Upper lobe of left lung (tissue), 6 donors: ENCODE measurements at regions not wholly inside any gene's neighbourhood (a gene's known extent, or its start where the extent isn't known, plus 50 kb on each side); places are given as distances from the start of the nearest gene placed in this dataset.
A peak's percentile ranks its signal among the peaks of the same experiment; 100 is the strongest.

Source experiments
- ATAC-seq, 2 donors: fragments of 200-7000 bp; cut with Tn5 transposase; one replicate each; pipeline ENCODE4 v1.9.1; 2022; ENCODE audit warnings: mild to moderate bottlenecking in 2 of 2, moderate library complexity in 2 of 2; ENCODE audit not compliant: low FRiP score in 2 of 2
- DNase-seq, 2 donors: peaks; one replicate each; pipeline ENCODE4 v3.0.0-alpha.2; 2019 to 2020
- H3K27ac ChIP-seq, 4 donors: fragments of 200-600 bp; sonication (generic); one replicate each; pipeline ENCODE4 v1.5.1; 2016 to 2019
- H3K27me3 ChIP-seq, 4 donors: fragments of 200-600 bp; sonication (generic); one replicate each; pipeline ENCODE4 v1.5.1; 2017 to 2019
- H3K36me3 ChIP-seq, 4 donors: fragments of 200-600 bp; sonication (generic); one replicate each; pipeline ENCODE4 v1.5.1; 2016 to 2019
- H3K4me1 ChIP-seq, 4 donors: fragments of 200-600 bp; sonication (generic); one replicate each; pipeline ENCODE4 v1.5.1; 2018 to 2019
- H3K4me3 ChIP-seq, 4 donors: fragments of 200-600 bp; sonication (generic); one replicate each; pipeline ENCODE4 v1.5.1; 2017 to 2019; ENCODE audit warnings: mild to moderate bottlenecking in 2 of 4, moderate library complexity in 1 of 4
- H3K9me3 ChIP-seq, 4 donors: fragments of 200-600 bp; sonication (generic); one replicate each; pipeline ENCODE4 v1.5.1; 2018 to 2019
- EP300 ChIP-seq, 4 donors: sonication (generic); formaldehyde crosslinking; IDR thresholded peaks; one replicate each; pipeline ENCODE4 v1.5.1; 2017; ENCODE audit warnings: antibody characterized with exemption in 4 of 4, control low read depth in 2 of 4
- POLR2A ChIP-seq, 4 donors: fragments of 450-650 bp; IDR thresholded peaks; one replicate each; pipeline ENCODE4 v1.5.1; 2016 to 2017; ENCODE audit warnings: antibody characterized with exemption in 4 of 4, mild to moderate bottlenecking in 2 of 4
- POLR2AphosphoS5 ChIP-seq, 2 donors: sonication (generic); formaldehyde crosslinking; IDR thresholded peaks; one replicate each; pipeline ENCODE4 v1.5.1; 2017; ENCODE audit warnings: antibody characterized with exemption in 2 of 2
- WGBS, 2 donors: methylation state at CpG; one replicate each; pipeline ENCODE4 v1.1.5; 2017 to 2018; 5-methylcytosine and 5-hydroxymethylcytosine counted together
- TF ChIP-seq, protein P1 (sequence below), 6 experiments: fragments of 450-650 bp in 4 of 6; fragments of 200-600 bp in 2 of 6; sonication (generic) in 2 of 6; IDR thresholded peaks; one replicate each; pipeline ENCODE4 v1.5.1; 2016 to 2019; ENCODE audit warnings: antibody characterized with exemption in 6 of 6
- donor health status: DM: no; HTN: no; CAD: no; lungs with moderate emphysema.
- donor health status: DM: no; HTN: yes; CAD: no; lungs with severe emphysema.

- Histone ChIP-seq H3K9me3 (peaks cover 4 to 16% (median 7%) of the 10 kb centered on the region in 4 donors), H3K27me3 (no peaks in the 10 kb centered on the region), H3K27ac (no peak overlapping the region), H3K36me3 (no peaks in the 10 kb centered on the region), H3K4me1 (no peaks in the 10 kb centered on the region), H3K4me3 (no peak overlapping the region)
- ATAC-seq (no peak), DNase-seq (no peak)
- WGBS, 2 donors, result 82 to 89% methylated on average over 8 of the region's 8 CpGs
- TF ChIP-seq POLR2A (IDR thresholded peaks at IDR 0.05) (no peak), EP300 (IDR thresholded peaks at IDR 0.05) (no peak), POLR2AphosphoS5 (IDR thresholded peaks at IDR 0.05) (no peak)
- TF ChIP-seq, protein P1, sequence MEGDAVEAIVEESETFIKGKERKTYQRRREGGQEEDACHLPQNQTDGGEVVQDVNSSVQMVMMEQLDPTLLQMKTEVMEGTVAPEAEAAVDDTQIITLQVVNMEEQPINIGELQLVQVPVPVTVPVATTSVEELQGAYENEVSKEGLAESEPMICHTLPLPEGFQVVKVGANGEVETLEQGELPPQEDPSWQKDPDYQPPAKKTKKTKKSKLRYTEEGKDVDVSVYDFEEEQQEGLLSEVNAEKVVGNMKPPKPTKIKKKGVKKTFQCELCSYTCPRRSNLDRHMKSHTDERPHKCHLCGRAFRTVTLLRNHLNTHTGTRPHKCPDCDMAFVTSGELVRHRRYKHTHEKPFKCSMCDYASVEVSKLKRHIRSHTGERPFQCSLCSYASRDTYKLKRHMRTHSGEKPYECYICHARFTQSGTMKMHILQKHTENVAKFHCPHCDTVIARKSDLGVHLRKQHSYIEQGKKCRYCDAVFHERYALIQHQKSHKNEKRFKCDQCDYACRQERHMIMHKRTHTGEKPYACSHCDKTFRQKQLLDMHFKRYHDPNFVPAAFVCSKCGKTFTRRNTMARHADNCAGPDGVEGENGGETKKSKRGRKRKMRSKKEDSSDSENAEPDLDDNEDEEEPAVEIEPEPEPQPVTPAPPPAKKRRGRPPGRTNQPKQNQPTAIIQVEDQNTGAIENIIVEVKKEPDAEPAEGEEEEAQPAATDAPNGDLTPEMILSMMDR (IDR thresholded peaks at IDR 0.05), result no peak
These were observed 297.2 kb downstream of the AJAP1 start for GRCh38 chr1:4951601-4952000.

GRCh38 chr1:4946343-4946742 is 291.9 kb downstream of the AJAP1 start:
- Histone ChIP-seq H3K27ac (no peak overlapping the region), H3K4me3 (no peak overlapping the region), H3K27me3 (no peaks in the 10 kb centered on the region), H3K9me3 (no peaks in the 10 kb centered on the region), H3K4me1 (no peaks in the 10 kb centered on the region), H3K36me3 (no peaks in the 10 kb centered on the region)
- ATAC-seq (no peak), DNase-seq (no peak)
- 81 to 86% methylated on average over 5 of the region's 5 CpGs for WGBS, 2 donors
- TF ChIP-seq EP300 (IDR thresholded peaks at IDR 0.05), result no peak

- no peaks in the 10 kb centered on the region for H3K4me1 ChIP-seq
- H3K27ac ChIP-seq, result no peak overlapping the region
- WGBS, 2 donors, result 68 to 82% methylated on average over 6 to 9 of the region's 9 CpGs
- no peaks in the 10 kb centered on the region for H3K36me3 ChIP-seq
- H3K4me3 ChIP-seq, result no peak overlapping the region
- no peaks in the 10 kb centered on the region for H3K27me3 ChIP-seq
- no peak for TF ChIP-seq EP300 (IDR thresholded peaks at IDR 0.05)
- no peak for TF ChIP-seq POLR2A (IDR thresholded peaks at IDR 0.05)
- TF ChIP-seq, protein P1 (IDR thresholded peaks at IDR 0.05), result no peak
- TF ChIP-seq POLR2AphosphoS5 (IDR thresholded peaks at IDR 0.05), result no peak
- ATAC-seq (no peak), DNase-seq (no peak)
- no peaks in the 10 kb centered on the region for H3K9me3 ChIP-seq
These were observed 290.5 kb downstream of the AJAP1 start for GRCh38 chr1:4944911-4945310.

GRCh38 chr1:4944072-4944471 is 289.7 kb downstream of the AJAP1 start:
- no peak overlapping the region for H3K4me3 ChIP-seq
- no peaks in the 10 kb centered on the region for H3K4me1 ChIP-seq
- no peak overlapping the region for H3K27ac ChIP-seq
- no peaks in the 10 kb centered on the region for H3K9me3 ChIP-seq
- TF ChIP-seq, protein P1 (IDR thresholded peaks at IDR 0.05), result no peak
- TF ChIP-seq POLR2A (IDR thresholded peaks at IDR 0.05) (no peak), POLR2AphosphoS5 (IDR thresholded peaks at IDR 0.05) (no peak), EP300 (IDR thresholded peaks at IDR 0.05) (no peak)
- WGBS, 2 donors, result 67 to 84% methylated on average over 5 of the region's 5 CpGs
- DNase-seq (no peak), ATAC-seq (no peak)
- H3K27me3 ChIP-seq, result no peaks in the 10 kb centered on the region
- no peaks in the 10 kb centered on the region for H3K36me3 ChIP-seq

DNA sequence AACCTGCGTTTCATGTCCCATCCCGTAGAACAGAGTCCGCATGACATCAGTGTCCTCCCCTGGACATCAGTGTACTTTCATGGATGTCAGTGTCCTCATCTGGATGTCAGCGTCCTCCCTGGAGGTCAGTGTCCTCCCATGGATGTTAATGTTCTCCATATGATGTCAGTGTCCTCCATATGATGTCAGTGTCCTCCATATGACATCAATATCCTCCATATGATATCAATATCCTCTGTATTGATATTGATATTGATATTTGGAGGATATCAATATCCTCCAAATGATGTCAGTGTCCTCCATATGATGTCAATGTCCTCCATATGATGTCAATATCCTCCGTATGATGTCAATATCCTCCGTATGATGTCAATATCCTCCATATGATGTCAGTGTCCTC is 284.9 kb downstream of the AJAP1 start:
- no peaks in the 10 kb centered on the region for H3K9me3 ChIP-seq
- no peak overlapping the region for H3K27ac ChIP-seq
- no peaks in the 10 kb centered on the region for H3K27me3 ChIP-seq
- WGBS, 2 donors, result 78 to 83% methylated on average over 6 of the region's 6 CpGs
- no peak overlapping the region for H3K4me3 ChIP-seq
- ATAC-seq (peak in 1 of 2 donors; percentile 76), DNase-seq (no peak)
- H3K36me3 ChIP-seq, result no peaks in the 10 kb centered on the region
- no peak for TF ChIP-seq POLR2A (IDR thresholded peaks at IDR 0.05)
- TF ChIP-seq, protein P1 (IDR thresholded peaks at IDR 0.05), result no peak
- no peak for TF ChIP-seq EP300 (IDR thresholded peaks at IDR 0.05)
- no peak for TF ChIP-seq POLR2AphosphoS5 (IDR thresholded peaks at IDR 0.05)
- H3K4me1 ChIP-seq, result no peaks in the 10 kb centered on the region
